ENCODE measurements at regions not wholly inside any gene's neighbourhood (a gene's known extent, or its start where the extent isn't known, plus 50 kb on each side); places are given as distances from the start of the nearest gene placed in this dataset.

DNA sequence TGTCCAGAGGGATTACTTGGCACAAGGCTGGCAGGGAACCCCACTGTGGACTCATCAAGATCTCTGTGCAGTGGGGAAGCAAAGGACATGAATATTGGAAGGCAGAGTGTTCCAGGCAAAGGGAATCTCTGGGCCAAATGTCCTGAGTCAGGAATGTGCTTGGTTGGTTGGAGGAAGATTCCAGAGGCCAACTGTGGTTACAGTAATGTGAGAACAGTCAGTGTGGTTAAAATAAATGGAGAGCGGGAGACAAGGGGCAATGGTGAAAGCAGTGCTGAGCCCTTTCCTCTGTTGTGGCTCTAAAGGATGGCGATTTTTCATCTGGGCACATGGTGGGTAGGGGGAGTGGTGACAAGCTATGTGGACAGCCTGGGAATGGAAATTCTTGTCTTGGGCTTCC, 948.2 kb downstream of the BCL11B start:
- Mint-ChIP-seq H3K9me3 (peaks cover 2 to 19% (median 2%) of the 10 kb centered on the region in 3 donors), H3K36me3 (peaks cover 2% of the 10 kb centered on the region), H3K27me3 (no peaks in the 10 kb centered on the region), H3K4me3 (no peak overlapping the region), H3K27ac (no peak overlapping the region), H3K4me1 (no peaks in the 10 kb centered on the region)

DNA sequence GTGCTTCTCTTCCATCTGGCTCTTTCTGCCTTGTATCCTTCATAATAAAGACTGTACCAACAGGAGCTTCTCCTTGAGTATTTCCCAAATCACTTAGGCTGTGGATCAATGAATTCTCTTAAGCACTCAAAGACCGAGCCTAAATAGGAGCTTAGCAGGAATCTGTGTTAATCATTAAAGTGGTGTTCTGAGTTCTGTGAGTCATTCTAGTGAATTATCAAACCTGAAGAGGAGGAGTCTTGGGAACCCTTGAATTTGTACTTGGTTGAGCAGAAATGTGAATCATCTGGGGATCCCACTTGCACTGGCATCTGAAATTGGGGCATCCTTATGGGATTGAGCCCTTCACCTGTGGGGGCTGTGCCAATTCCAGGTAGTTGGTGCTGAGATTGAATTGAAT, 946.2 kb downstream of the BCL11B start:
- H3K27me3 Mint-ChIP-seq: no peaks in the 10 kb centered on the region
- no peaks in the 10 kb centered on the region for H3K4me1 Mint-ChIP-seq
- H3K4me3 Mint-ChIP-seq: no peak overlapping the region
- H3K36me3 Mint-ChIP-seq: no peaks in the 10 kb centered on the region
- H3K27ac Mint-ChIP-seq: no peak overlapping the region
- peaks cover 0 to 9% (median 5%) of the 10 kb centered on the region in 3 donors for H3K9me3 Mint-ChIP-seq

DNA sequence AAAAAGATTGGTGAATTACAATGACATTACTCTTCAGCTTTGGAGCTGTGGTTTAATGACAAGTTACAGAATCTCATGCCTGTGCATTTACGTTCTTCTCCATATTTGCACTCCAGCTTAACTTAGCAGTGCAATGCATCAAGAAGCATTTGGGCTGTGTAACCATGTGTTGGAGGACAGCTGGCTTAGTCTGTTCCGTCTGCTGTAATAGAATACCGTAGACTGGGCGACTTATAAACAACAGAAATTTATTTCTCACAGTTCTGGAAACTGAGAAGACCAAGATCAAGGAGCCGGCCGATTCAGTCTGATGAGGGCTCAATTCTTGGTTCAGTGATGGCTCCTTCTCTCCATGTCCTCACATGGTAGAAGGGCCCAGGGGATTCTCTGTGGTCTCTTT, 943.5 kb downstream of the BCL11B start:
- H3K27ac Mint-ChIP-seq: no peak overlapping the region
- H3K4me1 Mint-ChIP-seq: no peaks in the 10 kb centered on the region
- H3K4me3 Mint-ChIP-seq: no peak overlapping the region
- H3K36me3 Mint-ChIP-seq: no peaks in the 10 kb centered on the region
- H3K27me3 Mint-ChIP-seq: no peaks in the 10 kb centered on the region
- peaks cover 2 to 3% (median 3%) of the 10 kb centered on the region in 3 donors for H3K9me3 Mint-ChIP-seq

DNA sequence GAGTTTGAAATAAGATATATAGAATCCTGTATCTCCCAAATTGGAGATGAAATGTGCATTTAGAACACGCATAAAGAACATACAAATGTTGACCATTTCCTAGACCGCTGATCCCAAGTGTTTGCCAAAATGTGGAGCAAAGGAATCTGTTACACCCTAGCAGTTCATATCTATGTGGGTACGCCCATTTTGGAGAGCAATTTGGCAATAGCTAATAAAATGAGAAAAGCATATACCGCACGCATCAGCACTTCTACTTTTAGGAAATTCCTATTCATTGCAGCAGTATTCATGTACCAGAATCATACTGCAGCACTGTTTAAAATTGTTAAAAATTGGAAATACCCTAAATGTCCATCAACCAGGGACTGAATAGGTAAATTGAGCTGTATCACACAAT, 937.8 kb downstream of the BCL11B start:
- H3K36me3 Mint-ChIP-seq: no peaks in the 10 kb centered on the region
- no peak overlapping the region for H3K27ac Mint-ChIP-seq
- H3K27me3 Mint-ChIP-seq: no peaks in the 10 kb centered on the region
- no peaks in the 10 kb centered on the region for H3K4me1 Mint-ChIP-seq
- H3K9me3 Mint-ChIP-seq: peaks cover under 1 to 4% (median 4%) of the 10 kb centered on the region in 3 donors
- H3K4me3 Mint-ChIP-seq: no peak overlapping the region

GRCh38 chr14:98341211-98341610, 930.8 kb downstream of the BCL11B start:
- Mint-ChIP-seq H3K36me3 (no peaks in the 10 kb centered on the region), H3K27ac (no peak overlapping the region), H3K4me3 (no peak overlapping the region), H3K9me3 (peaks cover 2 to 10% (median 7%) of the 10 kb centered on the region in 3 donors), H3K27me3 (no peaks in the 10 kb centered on the region), H3K4me1 (peaks cover 0 to 1% (median 0%) of the 10 kb centered on the region in 3 donors)

GRCh38 chr14:98345161-98345560, 926.8 kb downstream of the BCL11B start:
- Mint-ChIP-seq H3K27ac (peak overlapping the region in 1 of 3 donors; percentile 78), H3K4me3 (no peak overlapping the region), H3K4me1 (peaks cover 0 to 1% (median 0%) of the 10 kb centered on the region in 3 donors), H3K36me3 (peaks cover 2% of the 10 kb centered on the region), H3K27me3 (no peaks in the 10 kb centered on the region), H3K9me3 (peaks cover 0 to 14% (median 3%) of the 10 kb centered on the region in 3 donors)

DNA sequence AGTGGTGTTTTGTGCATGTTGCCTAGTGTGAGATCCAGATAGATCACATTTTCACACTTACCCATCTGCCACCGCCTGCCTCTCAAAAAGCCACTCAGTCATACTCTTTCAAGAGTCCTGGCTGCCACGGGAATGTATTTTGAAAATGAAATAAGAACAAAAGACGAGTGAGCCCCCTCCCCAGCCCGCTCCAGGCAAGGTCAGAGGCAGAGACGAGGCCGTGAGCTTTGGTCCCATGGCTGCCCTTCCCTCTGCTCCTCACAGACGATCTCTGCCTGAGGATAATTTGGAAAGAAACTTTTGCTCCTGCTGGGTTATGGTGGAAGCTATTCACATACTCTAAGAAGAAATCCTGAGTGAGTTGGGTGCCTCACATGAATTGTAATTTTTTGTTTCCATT, 924.3 kb downstream of the BCL11B start:
- Mint-ChIP-seq H3K36me3 (peaks cover 2% of the 10 kb centered on the region), H3K9me3 (peaks cover 0 to 16% (median 2%) of the 10 kb centered on the region in 3 donors), H3K4me1 (peaks cover 0 to 1% (median 0%) of the 10 kb centered on the region in 3 donors), H3K4me3 (no peak overlapping the region), H3K27me3 (no peaks in the 10 kb centered on the region), H3K27ac (no peak overlapping the region)

DNA sequence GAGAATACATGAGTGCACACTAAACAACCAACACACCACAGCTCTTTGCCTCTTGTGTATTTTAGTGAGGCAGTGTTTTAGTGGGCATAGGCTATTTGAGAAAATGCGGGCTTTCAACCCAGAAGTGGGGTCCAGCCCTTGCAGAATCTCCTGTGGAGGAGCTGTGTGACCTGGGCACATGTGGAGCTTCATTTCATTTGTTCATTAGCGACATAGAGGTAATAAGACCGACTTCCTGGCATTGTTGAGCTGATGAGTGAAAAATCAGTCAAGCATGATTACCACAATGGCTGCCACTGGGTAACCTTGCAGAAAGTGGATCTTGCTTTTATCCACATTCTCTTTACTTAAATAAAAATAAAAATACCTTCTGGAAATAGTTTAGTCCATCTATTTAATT, 923.5 kb downstream of the BCL11B start:
- H3K27me3 Mint-ChIP-seq: no peaks in the 10 kb centered on the region
- peaks cover 0 to 1% (median 0%) of the 10 kb centered on the region in 3 donors for H3K4me1 Mint-ChIP-seq
- no peak overlapping the region for H3K27ac Mint-ChIP-seq
- H3K4me3 Mint-ChIP-seq: no peak overlapping the region
- peaks cover 0 to 22% (median 2%) of the 10 kb centered on the region in 3 donors for H3K9me3 Mint-ChIP-seq
- peaks cover 2% of the 10 kb centered on the region for H3K36me3 Mint-ChIP-seq

- no peaks in the 10 kb centered on the region for H3K4me1 Mint-ChIP-seq
- H3K27me3 Mint-ChIP-seq: no peaks in the 10 kb centered on the region
- no peak overlapping the region for H3K27ac Mint-ChIP-seq
- peaks cover 2% of the 10 kb centered on the region for H3K36me3 Mint-ChIP-seq
- H3K9me3 Mint-ChIP-seq: peaks cover 2 to 22% (median 3%) of the 10 kb centered on the region in 3 donors
- H3K4me3 Mint-ChIP-seq: no peak overlapping the region
Measured at GRCh38 chr14:98350213-98350612, 921.8 kb downstream of the BCL11B start.

DNA sequence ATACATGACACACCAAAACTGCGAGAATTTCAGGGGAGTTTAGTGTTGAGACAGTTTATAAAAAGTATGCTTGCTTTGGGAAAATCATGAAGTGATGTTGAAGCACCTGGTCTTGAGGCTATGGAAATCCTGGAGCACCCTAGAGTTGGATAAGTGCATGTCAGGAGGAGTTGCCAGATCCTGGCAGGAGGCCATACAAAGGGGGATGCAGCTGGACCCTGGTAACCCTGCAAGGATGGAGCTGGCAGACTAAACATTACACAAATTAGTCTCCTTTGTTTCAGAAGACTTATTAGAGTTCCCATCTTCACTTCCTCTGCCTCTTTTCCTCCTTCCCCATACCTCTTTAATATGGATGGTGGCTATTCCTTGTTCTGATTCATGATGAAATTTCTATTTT, 907.0 kb downstream of the BCL11B start:
- Mint-ChIP-seq H3K27me3 (no peaks in the 10 kb centered on the region), H3K36me3 (no peaks in the 10 kb centered on the region), H3K4me3 (no peak overlapping the region), H3K27ac (no peak overlapping the region), H3K9me3 (peaks cover 5 to 16% (median 5%) of the 10 kb centered on the region in 3 donors), H3K4me1 (no peaks in the 10 kb centered on the region)

DNA sequence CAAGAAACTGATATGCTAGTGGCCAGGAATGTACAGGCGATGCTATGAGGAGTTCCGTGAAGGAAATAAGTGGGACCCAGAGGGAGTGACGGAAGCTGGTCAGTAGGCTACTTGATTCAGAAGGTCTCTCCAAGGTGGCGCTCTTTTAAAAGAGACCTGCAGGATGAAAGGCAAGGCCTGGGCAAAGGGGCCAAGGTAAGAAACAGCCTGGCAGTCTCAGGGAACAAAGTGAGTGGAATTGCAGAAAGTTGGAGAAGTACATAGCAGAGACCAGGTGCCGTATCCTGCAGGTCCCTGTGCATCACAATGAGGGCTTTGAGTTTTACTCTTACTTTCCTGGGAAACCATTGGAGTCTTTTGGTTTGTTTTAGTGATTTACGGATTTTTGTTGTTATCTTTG, 905.6 kb downstream of the BCL11B start:
- Mint-ChIP-seq H3K4me3 (no peak overlapping the region), H3K36me3 (no peaks in the 10 kb centered on the region), H3K9me3 (peaks cover 5 to 11% (median 6%) of the 10 kb centered on the region in 3 donors), H3K4me1 (no peaks in the 10 kb centered on the region), H3K27ac (no peak overlapping the region), H3K27me3 (no peaks in the 10 kb centered on the region)

- H3K4me1 Mint-ChIP-seq: no peaks in the 10 kb centered on the region
- no peaks in the 10 kb centered on the region for H3K27me3 Mint-ChIP-seq
- H3K4me3 Mint-ChIP-seq: no peak overlapping the region
- no peaks in the 10 kb centered on the region for H3K36me3 Mint-ChIP-seq
- no peak overlapping the region for H3K27ac Mint-ChIP-seq
- H3K9me3 Mint-ChIP-seq: peaks cover 5 to 11% (median 6%) of the 10 kb centered on the region in 3 donors
Measured at GRCh38 chr14:98368221-98368620, 903.8 kb downstream of the BCL11B start.

DNA sequence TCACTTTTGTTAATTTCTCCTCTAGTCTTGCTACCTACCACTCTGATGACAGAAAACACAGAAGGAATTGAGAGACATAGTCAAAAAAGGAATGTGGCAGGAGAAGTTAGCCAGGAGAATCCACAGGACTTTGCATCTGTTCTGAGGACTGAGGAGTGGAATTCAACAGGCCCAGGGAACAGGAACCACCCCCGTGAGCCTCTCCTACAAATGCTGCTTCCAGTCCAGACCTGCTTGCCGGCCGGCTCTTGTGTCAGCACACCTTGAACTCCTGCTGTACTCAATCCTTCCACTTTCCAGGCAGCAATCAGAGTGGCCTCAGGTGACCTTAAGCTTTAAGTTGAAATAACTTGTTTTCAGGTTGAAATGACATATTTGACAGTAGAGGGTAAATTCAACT, 903.1 kb downstream of the BCL11B start:
- no peaks in the 10 kb centered on the region for H3K36me3 Mint-ChIP-seq
- no peak overlapping the region for H3K4me3 Mint-ChIP-seq
- H3K4me1 Mint-ChIP-seq: no peaks in the 10 kb centered on the region
- H3K27me3 Mint-ChIP-seq: no peaks in the 10 kb centered on the region
- peaks cover 5 to 11% (median 6%) of the 10 kb centered on the region in 3 donors for H3K9me3 Mint-ChIP-seq
- no peak overlapping the region for H3K27ac Mint-ChIP-seq

DNA sequence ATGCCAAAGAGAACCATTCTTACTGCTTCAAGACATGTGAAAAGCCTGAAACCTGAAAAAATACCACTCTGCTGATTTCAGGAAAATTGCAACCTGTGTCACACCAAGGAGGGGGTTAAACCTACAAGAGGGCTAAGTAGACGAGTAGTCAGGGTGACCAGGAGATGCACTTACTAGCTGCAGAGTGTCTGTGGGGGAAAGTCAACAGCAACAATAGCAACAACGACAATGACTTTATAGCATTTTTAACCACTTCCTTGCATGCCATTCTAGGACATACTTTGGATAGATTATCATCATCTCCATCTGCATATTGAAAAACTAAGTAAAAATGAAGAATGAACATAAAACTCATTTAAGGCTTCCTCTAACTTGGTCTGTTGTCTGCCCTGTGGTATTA, 902.7 kb downstream of the BCL11B start:
- H3K27me3 Mint-ChIP-seq: no peaks in the 10 kb centered on the region
- H3K27ac Mint-ChIP-seq: no peak overlapping the region
- peaks cover 5 to 11% (median 6%) of the 10 kb centered on the region in 3 donors for H3K9me3 Mint-ChIP-seq
- H3K4me3 Mint-ChIP-seq: no peak overlapping the region
- no peaks in the 10 kb centered on the region for H3K36me3 Mint-ChIP-seq
- H3K4me1 Mint-ChIP-seq: no peaks in the 10 kb centered on the region

- Mint-ChIP-seq H3K4me3 (no peak overlapping the region), H3K27ac (no peak overlapping the region), H3K9me3 (peaks cover 5 to 9% (median 6%) of the 10 kb centered on the region in 3 donors), H3K36me3 (peaks cover 1% of the 10 kb centered on the region), H3K27me3 (no peaks in the 10 kb centered on the region), H3K4me1 (no peaks in the 10 kb centered on the region)
Measured at GRCh38 chr14:98370352-98370751, 901.6 kb downstream of the BCL11B start.

DNA sequence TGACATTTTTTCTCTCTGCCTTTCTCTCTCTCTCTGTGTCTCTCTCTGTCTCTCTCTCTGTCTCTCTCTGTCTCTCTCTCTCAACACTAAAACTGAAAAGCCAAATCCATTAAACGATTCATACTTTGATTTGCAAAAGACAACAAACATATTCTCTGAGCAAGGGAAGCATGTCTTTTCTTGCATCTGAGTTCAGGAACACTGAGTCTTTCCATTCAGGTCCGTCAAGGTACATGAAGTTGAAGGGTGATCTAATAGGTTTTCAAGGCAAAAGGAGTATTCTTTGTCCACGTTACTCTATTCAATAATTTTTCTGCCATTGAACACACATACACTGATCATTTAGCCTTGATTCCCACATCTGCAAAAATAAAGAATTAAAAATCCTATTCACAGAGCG, 900.9 kb downstream of the BCL11B start:
- H3K27me3 Mint-ChIP-seq: no peaks in the 10 kb centered on the region
- H3K9me3 Mint-ChIP-seq: peaks cover 5 to 9% (median 6%) of the 10 kb centered on the region in 3 donors
- H3K27ac Mint-ChIP-seq: no peak overlapping the region
- H3K4me3 Mint-ChIP-seq: no peak overlapping the region
- H3K4me1 Mint-ChIP-seq: no peaks in the 10 kb centered on the region
- peaks cover 1% of the 10 kb centered on the region for H3K36me3 Mint-ChIP-seq
